HG03521 (cell line): ENCODE measurements at regions not wholly inside any gene's neighbourhood (a gene's known extent, or its start where the extent isn't known, plus 50 kb on each side); places are given as distances from the start of the nearest gene placed in this dataset.

ENCODE experiments used
- ATAC-seq: cut with Tn5 transposase; IDR thresholded peaks from one replicate; pipeline ENCODE4 v1.9.1; 2021; ENCODE audit warnings: mild to moderate bottlenecking, moderate library complexity; ENCODE audit not compliant: unreplicated experiment

GRCh38 chr17:33628500-33629346, 335.6 kb upstream of the ASIC2 start:
- ATAC-seq, result no peak

DNA sequence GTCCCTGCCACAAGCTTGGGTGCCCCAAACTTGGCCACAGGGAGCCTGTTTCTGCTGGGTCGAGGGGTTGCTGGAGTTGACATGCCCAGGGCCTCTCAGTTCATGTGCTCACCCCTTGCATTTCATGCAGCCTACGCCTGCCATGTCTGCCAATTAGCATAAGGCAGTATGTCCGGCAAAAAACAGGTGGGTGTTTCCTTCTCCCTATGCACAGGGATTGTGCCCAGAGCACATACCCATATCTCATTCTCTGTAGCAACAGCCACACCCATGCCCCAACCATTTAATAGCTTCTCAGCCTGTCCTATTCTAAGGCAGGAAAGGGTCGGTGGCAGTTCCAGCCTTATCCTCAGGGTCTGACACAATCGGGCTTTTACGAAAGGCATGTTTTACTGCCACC, 340.4 kb upstream of the ASIC2 start:
- no peak for ATAC-seq

- ATAC-seq, result no peak
These were observed 344.4 kb upstream of the ASIC2 start for GRCh38 chr17:33637534-33637933.

DNA sequence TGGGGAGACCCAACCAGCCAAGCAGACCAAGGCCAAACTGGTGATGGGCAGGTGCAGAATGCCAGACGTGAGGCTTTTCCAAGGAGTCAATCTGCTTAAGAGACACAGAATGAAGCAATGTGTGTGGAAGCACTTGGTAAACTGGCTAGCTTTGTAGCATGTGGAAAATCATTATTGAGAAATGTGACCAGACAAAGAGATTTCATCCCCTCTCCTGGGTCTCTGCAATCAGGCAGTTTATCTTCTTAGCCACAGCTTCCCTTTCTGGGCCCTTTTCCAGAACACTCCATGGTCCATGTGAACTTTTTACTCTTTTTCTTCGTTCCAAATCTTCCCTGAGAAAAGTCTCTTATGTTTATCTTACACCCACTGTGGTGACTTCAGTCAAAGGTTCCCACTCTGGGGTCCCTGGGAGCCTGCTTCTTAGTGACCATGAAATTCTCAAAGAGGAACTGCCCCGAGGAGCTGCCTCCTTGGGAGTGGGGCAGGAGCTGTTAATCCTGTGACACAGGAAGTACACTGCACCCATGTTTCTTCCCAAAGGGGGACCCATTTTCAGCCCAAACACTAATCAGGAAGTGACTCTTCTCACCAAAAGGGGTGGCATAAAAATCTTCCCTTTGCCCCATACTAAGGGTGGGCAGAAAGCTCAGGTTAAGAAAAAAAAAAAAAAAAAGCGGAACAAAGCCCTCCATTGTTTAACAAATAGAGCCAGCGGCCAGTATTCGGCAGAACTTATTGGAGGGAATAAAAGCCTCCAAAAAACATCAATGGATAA, 346.2 kb upstream of the ASIC2 start:
- no peak for ATAC-seq

DNA sequence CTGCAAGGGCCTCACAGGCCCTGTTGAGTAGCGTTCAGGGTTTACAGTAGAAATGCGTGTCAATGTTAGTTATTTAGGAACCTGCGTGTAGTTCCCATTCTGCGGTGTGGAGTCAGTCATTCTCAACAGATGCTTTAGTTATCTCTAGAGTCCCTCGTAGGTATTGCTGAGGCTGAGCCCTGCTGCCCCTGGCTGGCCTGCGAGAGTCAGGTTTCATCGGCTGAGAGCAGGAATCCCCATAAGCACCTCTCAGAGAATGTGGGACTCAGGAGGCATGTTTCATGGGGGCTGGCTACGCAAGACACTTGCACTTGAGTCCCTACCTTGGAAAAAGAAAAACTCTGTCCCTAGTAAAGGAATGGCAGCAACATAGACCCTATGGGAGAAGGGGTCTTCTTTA, 347.5 kb upstream of the ASIC2 start:
- no peak for ATAC-seq

DNA sequence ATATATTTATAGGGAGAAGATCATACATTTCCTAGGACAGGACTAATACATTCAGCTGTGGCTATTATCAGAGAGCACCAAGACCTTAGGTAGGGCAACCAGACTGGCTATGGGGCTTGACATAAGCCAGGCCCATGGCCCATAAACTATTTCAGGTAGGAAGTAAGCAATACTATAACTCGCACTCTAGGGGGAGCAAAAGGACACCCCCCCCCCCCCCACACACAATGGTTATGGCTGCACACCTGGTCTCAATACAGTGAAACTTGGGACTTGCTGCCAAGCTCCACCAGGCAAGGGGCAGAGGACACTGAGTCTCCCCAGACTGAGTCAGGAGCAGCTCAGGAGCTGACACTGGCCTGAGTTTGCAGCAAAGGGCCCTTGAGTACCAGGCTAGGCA, 348.9 kb upstream of the ASIC2 start:
- no peak for ATAC-seq

GRCh38 chr17:33647956-33648355, 354.9 kb upstream of the ASIC2 start:
- ATAC-seq, result no peak

DNA sequence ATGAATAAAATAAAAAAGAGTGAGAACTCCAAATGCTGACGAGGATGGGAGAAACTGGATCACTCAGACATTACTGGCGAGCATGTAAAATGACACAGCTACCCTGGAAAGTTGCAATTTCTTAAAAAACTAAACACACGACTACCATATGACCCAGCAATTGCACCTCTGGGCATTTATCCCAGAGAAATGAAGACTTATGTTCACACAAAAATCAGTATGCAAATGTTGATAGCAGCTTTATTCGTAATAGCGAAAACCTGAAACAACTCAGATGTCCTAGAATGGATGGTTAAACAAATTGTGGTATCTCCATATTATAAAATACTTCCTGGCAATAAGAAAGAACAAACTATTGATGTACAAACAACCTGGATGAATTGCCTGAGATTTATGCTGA, 357.2 kb upstream of the ASIC2 start:
- no peak for ATAC-seq

DNA sequence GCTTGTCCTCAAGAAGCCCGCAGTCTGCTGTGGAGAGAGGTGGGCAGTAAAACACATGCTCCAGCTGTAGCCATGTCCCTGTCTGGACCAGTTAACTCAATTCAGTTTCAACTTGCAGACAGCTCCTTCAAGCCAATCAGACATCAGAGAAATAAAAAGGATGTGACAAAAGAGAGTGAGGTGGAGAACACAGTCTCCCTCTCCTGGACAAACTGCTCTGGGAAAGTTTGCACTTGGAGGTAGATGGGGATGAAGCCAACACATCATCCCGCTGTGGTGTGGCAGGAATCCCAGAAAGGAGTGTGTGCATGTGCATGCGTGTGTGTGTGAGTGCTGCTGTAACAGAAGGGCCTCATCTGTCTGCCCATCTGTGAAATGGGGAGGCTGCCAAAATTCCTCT, 358.6 kb upstream of the ASIC2 start:
- ATAC-seq, result no peak

- no peak for ATAC-seq
These were observed 359.8 kb upstream of the ASIC2 start for GRCh38 chr17:33652731-33653398.

DNA sequence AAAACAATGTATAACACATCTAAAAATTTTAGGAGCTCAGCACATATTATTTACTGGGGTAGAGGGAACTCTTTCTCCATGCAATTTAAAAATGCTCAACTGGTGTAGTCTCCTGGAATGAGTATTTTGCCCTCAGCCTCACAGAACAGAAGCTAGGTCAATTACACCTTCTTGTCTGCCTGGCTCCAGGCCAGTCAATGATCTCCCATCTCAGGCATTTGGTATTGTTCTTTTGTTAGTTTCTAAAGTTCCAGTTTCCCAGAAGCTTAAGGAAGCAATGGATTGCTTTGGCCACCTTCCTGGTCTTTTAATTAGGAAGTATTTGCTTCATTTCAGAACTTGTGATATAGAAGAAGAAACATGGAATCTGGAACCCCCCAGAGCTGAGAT, 360.3 kb upstream of the ASIC2 start:
- no peak for ATAC-seq

GRCh38 chr17:33657181-33657580, 364.1 kb upstream of the ASIC2 start:
- ATAC-seq, result no peak

DNA sequence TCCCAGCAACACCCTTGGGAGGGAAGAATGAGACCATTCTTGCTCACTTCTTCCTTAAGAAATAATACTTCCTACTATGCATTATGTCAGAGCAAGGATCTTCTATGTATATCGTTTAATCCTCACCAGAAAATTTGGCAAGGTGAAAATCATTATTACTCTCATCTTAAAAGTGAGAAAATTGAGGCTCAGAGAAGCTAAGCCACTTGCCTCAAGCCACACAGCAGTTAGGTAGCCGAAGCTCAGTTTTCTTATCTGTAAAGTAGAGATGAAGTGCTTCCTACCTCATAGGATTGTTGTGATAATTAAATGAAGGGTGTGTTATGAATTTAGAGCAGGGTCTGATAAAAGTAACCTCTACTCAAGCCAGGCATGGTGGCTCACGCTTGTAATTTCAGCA, 368.9 kb upstream of the ASIC2 start:
- ATAC-seq, result no peak

- ATAC-seq, result no peak
These were observed 371.2 kb upstream of the ASIC2 start for GRCh38 chr17:33664116-33664840.

DNA sequence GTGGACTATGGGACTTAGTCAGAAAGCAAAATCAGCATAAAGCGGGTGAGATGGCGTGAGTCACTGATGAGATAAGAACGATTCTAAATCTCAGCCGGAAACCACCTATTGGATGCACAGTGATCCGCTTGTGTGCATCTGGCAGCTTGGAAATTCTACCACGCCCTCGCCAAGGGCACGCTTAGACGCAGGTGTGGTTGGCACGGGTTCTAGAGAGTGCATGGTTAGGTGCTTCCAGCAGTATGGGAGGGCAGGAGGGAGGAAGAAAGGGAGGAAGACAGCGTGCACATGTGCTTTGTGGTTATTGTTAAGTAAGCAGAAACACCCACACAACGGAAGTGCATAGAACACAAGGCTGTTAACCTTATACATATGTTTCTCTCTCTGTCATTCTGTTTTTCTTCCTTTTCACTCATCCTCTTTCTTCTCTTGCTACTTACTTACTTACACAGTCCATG, 374.0 kb upstream of the ASIC2 start:
- no peak for ATAC-seq

GRCh38 chr17:33667671-33668070, 374.6 kb upstream of the ASIC2 start:
- ATAC-seq, result no peak

DNA sequence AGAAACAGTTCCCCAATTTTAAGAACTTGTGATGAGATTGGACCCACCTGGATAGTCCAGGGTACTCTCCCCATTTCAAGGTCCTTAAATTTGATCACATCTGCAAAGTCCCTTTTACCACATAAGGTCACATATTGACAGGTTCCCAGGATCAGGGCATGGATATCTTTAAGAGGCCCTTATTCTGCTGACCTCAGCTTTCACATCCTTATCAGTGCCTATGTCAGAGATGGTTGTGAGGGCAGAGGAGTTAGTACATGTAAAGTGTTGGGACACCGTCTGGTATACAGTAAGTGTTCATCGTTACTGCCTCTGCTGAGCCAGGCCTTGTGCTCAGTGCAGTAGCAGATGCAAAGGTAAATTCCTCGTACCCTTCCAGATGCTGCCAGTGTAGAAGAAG, 375.4 kb upstream of the ASIC2 start:
- no peak for ATAC-seq

DNA sequence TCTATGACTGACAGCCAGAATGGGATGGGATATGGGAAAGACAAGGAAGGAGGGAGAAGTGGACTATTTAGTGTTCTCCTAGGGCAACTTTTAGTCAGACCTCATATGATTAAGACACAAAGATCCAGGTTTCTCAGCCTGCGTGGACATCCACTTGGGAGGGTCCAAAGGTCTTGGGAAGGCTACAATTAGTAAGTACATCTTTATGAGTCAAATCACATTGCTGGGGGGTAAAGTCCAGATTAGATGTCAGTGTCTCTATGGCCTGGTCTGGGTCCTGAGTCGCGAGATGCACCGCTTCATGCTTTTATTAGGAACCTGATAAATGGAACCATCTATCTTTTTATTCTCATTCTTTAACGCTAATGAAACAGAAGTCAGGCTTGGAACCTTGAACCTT, 378.4 kb upstream of the ASIC2 start:
- ATAC-seq, result no peak

DNA sequence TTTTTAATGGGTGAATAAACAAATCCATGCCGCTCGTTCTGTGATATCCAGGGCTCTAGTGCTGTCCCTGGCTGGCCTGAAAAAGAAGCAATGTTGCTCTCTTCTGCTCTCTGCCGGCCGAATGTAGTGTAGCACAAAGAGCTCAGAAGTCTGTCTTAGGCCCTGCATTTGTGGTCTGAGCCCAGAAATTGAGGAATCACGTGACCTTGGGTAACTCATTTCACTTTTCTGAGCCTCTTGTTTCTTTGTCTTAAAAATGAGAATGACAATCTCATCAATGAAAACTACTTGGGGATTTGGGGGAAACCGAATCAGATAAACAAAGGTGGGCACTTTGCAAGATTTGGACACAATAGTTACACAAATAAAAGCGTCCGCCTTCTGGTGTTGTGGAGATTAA, 381.6 kb upstream of the ASIC2 start:
- ATAC-seq, result no peak

- no peak for ATAC-seq
These were observed 383.3 kb upstream of the ASIC2 start for GRCh38 chr17:33676444-33676843.

- no peak for ATAC-seq
These were observed 386.5 kb upstream of the ASIC2 start for GRCh38 chr17:33679595-33679994.
